ENCODE measurements at regions not wholly inside any gene's neighbourhood (a gene's known extent, or its start where the extent isn't known, plus 50 kb on each side); places are given as distances from the start of the nearest gene placed in this dataset.

GRCh38 chr6:134529921-134530320, 212.0 kb upstream of the SGK1 start:
- DNase-seq (ENCODE audit: low read depth, low spot score): no peak

GRCh38 chr6:134529305-134529704, 211.4 kb upstream of the SGK1 start:
- no peak for DNase-seq (ENCODE audit: low read depth, low spot score)

DNA sequence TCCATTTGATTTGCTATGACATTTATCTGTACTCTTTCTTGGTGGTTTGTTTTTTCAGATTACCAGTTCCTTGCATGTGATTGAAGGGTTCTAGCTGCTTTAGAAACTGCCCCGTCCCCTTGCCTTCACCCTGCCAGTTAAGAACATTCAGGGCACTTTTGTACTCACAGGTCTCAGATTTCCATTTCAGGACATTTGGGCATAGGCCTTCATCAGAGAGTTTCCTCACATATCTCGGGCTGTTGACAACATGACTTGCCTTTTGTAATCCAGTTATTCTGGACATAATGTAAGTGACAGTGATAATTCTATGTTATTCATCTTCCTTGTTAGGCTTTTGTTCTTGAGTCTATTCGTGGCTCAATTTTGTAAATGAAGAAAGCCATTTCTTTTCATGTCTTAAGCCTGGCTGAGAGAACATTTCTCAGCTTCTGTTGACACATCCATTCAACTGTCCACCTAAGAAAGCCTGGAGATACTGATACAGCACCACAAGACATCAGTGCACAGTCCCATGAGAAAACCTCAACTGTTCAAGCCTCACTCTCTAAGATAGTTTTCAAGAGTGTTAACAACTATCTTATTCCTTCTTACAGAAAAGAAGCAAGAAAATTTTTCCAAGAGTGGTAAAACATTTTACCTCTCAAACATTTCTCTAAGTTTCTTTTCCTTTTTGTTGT, 209.3 kb upstream of the SGK1 start:
- DNase-seq (ENCODE audit: low read depth, low spot score): no peak

- no peak for DNase-seq (ENCODE audit: low read depth, low spot score)
Observed at GRCh38 chr6:134525190-134525868, 207.4 kb upstream of the SGK1 start.

DNA sequence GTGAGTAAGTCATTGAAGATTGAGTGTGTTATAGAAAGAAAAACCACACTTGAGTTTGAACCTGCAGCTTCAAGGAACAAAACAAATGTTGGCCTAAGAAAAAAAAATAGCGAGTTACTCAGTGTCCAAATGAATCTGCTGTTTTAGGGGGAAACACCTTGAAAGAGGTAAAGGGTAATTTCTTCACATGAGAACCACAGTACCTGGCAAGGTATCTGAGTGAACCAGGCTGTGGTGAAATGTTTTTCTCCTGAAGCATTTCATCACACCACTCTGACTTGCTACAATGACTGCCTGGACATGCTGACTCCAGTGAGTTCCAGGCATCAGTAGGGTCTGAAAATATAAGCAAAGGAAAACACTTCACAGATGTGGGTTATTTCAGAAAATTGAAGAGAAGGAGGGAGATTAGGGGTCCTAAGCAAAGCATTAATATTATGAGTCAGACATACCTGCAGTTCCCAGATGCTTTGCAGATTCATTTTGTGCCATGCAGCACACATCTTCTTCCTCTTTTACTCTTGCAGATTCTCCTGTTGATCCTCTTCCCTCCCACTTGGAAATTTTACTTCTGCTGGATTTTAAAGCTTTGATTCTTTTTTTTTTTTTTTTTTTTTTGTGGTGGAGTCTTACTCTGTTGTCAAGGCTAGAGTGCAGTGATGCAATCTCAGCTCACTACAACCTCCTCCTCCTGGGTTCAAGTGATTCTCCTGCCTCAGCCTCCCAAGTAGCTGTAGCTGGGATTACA, 206.2 kb upstream of the SGK1 start:
- no peak for DNase-seq (ENCODE audit: low read depth, low spot score)

DNA sequence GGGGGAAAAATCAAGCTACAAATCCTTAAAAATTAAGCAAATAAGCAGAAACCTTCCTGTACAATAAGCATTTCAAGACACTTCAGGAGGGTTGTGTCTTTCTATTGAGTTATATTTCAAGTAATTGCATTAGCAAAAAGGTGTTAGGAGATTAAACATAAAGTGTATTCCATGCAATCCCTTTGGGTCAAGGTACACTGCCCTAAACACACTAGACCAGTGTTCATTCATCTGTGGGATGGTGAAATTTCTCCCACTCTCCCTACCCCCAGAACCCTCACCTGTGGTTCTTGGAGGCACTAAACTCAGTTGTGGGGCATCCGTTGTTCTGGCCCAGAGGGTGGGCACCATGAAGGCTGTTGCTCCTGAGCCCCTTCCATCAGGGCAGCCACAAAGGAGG, 205.1 kb upstream of the SGK1 start:
- DNase-seq (ENCODE audit: low read depth, low spot score): no peak

DNA sequence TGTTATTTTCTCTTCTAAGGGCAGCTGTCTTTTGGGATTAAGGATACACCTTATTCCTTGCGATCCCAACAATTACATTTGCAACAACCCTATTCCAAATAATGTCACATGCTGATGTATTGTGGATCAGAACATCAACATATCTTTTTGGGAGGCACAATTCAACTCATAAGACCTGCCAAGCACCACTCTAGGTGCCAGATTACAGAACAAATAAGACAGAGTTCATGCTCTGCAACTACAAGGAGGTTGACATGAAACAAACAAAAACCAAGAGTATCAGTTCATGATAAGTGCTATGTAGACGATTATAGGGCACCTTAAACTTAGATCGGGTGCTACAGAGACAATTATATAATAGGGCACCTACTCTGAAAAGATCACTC, 203.2 kb upstream of the SGK1 start:
- DNase-seq (ENCODE audit: low read depth, low spot score): no peak

DNA sequence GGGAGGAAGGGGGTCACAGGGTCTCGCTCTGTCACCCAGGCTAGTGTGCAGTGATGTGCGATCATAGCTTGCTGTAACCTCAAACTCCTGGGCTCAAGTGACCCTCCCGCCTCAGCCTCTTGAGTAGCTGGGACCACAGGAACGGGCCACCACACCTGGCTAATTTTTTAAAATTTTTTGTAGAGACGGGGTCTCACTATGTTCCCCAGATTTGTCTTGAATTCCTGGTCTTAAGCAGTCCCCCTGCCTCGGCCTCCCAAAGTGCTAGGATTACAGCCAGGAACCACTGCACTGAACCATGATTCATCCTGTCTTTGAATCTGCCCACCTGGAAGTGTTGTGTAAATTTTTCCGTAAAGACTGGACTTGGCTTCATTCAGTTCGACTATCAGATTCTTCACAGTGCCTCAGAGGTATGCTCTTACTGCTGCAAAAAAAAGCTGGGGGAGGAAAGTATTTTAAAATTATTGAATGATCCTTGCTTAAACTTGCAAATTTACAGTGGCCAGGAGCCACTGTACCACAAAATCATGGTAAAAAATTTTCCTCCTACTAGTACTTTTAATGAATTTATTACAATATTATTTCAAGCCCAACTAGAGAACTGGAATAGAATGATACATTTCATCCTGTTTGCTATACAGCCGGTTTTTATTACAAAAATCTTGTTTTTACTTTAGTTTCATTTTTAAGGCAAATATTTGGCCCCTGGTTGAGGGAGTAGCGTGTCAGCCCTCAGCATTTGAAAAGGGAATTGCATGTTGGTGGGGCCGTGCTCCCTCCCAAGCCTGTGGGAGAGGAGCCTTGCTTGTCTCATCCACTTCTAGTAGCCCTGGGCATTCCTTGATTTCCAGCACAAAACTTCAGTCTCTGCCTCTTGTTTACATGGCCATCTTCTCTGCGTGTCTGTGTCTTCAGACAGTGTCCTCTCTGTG, 202.5 kb upstream of the SGK1 start:
- DNase-seq (ENCODE audit: low read depth, low spot score): no peak

GRCh38 chr6:134519465-134519864, 201.6 kb upstream of the SGK1 start:
- no peak for DNase-seq (ENCODE audit: low read depth, low spot score)

DNA sequence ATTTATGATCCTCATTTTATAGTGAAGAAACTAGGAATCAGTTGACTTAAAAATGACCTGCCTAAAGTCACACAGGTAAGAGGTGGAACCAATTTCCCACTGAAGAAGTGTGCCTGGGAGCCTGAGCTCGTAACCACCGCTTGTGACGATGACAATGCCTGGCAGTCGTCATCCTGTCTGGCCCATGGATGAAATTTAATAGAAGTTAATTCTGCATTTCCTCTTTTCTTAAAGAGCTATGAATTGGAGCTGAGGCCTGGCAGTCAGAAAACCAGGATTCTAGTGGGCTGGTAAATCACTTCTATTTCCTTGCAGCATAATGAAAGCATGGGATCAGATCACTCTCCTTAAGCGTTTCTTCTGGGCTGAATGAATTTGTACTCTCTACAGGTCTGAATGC, 200.0 kb upstream of the SGK1 start:
- no peak for DNase-seq (ENCODE audit: low read depth, low spot score)

DNA sequence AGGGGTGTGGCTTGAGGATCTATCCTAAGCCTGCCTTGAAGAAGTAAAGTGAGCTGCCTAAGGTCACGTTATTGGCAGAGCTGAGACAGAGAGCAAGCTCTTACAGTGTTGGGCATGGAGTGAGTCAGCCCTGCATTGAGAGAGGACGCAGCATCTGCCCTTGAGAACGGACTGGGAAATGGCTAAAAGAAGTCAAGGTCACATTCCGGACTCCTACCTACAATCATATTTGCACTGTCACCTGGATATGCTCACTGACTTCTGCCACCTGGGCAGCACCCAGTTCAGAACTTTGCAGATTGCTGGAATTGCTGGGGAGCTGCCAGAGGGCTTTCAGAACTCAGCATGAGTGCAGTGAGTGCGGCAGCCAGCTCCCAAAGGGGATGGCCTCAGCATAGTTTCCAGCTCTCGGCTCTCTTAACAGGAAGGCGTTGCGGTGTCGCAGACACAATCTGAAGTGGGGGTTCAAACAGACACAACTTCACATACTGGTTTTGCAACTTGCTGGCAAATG, 199.3 kb upstream of the SGK1 start:
- DNase-seq (ENCODE audit: low read depth, low spot score): no peak

GRCh38 chr6:134516582-134516981, 198.7 kb upstream of the SGK1 start:
- DNase-seq (ENCODE audit: low read depth, low spot score): no peak

- no peak for DNase-seq (ENCODE audit: low read depth, low spot score)
Observed at GRCh38 chr6:134515986-134516385, 198.1 kb upstream of the SGK1 start.

GRCh38 chr6:134512981-134513391, 195.1 kb upstream of the SGK1 start:
- no peak for DNase-seq (ENCODE audit: low read depth, low spot score)

DNA sequence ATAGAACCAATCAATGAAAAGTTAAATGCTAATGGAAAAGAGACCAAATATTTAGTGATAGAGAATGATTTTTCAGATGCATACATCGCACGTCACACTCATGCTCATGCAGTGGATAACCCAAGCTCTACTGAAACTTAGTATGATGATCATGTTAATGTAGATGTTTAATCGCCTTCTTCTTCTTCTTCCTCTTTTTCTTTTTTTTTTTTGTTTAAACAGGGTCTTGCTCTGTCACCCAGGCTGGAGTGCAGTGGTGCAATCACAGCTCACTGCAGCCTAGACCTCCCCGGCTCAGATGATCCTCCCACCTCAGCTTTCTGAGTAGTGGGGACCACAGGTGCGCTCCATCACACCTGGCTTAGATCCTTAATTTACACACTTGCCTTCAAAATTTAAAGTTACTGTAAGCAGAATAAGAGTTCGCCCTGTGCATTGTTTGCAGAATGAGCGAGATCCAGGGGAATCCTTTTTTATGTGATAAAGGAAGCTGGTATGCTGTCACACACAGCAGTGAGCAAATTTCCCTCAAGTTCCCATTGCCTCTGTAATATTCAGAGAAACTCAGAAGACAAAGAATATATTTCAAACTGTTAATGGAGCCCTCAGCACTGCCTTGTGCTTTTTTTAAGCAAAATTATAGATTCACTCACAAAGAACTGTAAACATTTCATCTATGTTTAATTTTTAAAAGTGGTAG, 194.2 kb upstream of the SGK1 start:
- no peak for DNase-seq (ENCODE audit: low read depth, low spot score)

DNA sequence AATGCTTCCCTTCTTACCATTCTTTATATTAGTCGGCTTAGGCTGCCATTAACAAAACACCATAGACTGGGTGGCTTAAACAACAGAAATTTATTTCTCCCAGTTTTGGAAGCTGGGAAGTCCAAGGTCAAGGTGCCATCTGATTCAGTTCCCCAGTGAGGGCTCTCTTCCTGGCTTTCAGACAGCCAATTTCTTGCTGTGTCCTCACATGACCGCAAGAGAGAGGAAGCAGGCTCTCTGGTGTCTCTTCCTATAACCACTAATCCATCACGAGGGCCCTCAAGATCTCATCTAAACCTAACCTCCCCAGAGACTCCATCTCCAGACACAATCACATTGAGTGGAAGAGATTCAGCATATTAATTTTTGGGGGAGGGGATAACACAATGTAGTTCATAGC, 193.0 kb upstream of the SGK1 start:
- DNase-seq (ENCODE audit: low read depth, low spot score): no peak

- DNase-seq (ENCODE audit: low read depth, low spot score): no peak
Observed at GRCh38 chr6:134510142-134510541, 192.2 kb upstream of the SGK1 start.

GRCh38 chr6:134508862-134509498, 191.1 kb upstream of the SGK1 start:
- no peak for DNase-seq (ENCODE audit: low read depth, low spot score)

- DNase-seq (ENCODE audit: low read depth, low spot score): no peak
Observed at GRCh38 chr6:134506162-134506561, 188.2 kb upstream of the SGK1 start.

DNA sequence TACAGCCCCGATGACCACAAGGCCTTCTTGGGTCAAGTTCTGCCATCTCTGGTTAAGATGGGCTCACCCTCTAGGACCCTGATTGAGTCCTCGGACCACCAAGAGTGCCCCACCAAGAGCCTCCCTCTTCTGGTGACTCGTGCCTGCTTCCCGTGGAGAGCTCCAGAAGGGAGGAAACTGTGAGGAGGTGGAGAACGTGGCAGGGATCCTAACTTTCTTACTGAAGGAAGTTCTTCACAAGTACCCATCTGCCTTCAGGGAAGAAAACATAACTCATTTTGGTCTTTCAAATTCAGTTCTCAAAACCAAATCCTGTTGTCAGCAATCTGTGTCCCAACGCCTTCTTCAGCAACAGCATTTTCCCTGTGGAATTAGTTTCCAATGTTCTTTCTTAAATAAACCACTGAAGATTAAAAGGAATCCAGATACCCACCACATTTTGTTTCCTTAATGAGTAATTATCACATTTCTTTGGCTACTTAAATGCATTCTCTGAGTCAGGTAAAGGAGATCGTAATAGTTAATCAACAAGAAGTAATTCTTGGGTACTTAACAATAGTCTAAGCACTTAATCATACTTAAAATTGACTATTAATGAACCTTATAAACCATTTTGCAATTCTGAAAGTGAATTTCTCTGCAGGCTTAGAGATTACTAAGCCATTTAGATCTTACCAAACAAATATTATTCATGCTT, 185.8 kb upstream of the SGK1 start:
- DNase-seq (ENCODE audit: low read depth, low spot score): no peak
